Posterior vena cava (tissue), 2 donors: ENCODE measurements at regions not wholly inside any gene's neighbourhood (a gene's known extent, or its start where the extent isn't known, plus 50 kb on each side); places are given as distances from the start of the nearest gene placed in this dataset.
A peak's percentile ranks its signal among the peaks of the same experiment; 100 is the strongest.
"Not testable (repeated sequence)": the region's sequence is repeated elsewhere in the genome, so short reads cannot be mapped to it uniquely, and the experiment has no call there.

Experiments used
- DNase-seq: peaks from one replicate; pipeline ENCODE4 v3.0.0-alpha.2; 2020; ENCODE audit warnings: low spot score
- intact Hi-C, 2 donors: fragments of 100-400 bp; cut with DNase I; formaldehyde crosslinking; loops; one replicate each; pipeline versions ENCODE4 v1.14.1 to v1.14.2; 2022 to 2023
- donor health status: DM: yes; HTN: yes; CAD: no.
- donor health status: DM: yes; HTN: yes; CAD: no.

GRCh38 chr2:147456779-147457178 is 388.1 kb upstream of the ACVR2A start:
- no peak for DNase-seq
- intact Hi-C loops: loop anchor here in 1 of 2 donors (5.0 kb wide), 1 partner anchor 859 kb away; no protein-coding TSS in a partner anchor

- intact Hi-C loops: no loop called here
- DNase-seq: no peak
Measured at GRCh38 chr2:147451902-147452515, 392.8 kb upstream of the ACVR2A start.

- no peak for DNase-seq
- intact Hi-C loops: no loop called here
Measured at GRCh38 chr2:147450661-147451510, 393.9 kb upstream of the ACVR2A start.

GRCh38 chr2:147449323-147449991 is 395.4 kb upstream of the ACVR2A start:
- no peak for DNase-seq
- intact Hi-C loops: no loop called here

- intact Hi-C loops: no loop called here
- DNase-seq: no peak
Measured at GRCh38 chr2:147442816-147443215, 402.0 kb upstream of the ACVR2A start.

GRCh38 chr2:147441182-147441581 is 403.6 kb upstream of the ACVR2A start:
- intact Hi-C loops: no loop called here
- DNase-seq: no peak

- DNase-seq: no peak
- intact Hi-C loops: no loop called here
Measured at GRCh38 chr2:147440734-147441133, 404.1 kb upstream of the ACVR2A start.

- intact Hi-C loops: no loop called here
Measured at GRCh38 chr2:147439986-147440385, 404.8 kb upstream of the ACVR2A start.

GRCh38 chr2:147438882-147439281 is 405.9 kb upstream of the ACVR2A start:
- DNase-seq: peak; percentile 64
- intact Hi-C loops: no loop called here

More at GRCh38 chr2:147439986-147440385, 404.8 kb upstream of the ACVR2A start:
- no peak for DNase-seq

GRCh38 chr2:147433822-147434221 is 411.0 kb upstream of the ACVR2A start:
- intact Hi-C loops: no loop called here
- DNase-seq: no peak

GRCh38 chr2:147430408-147430807 is 414.4 kb upstream of the ACVR2A start:
- DNase-seq: no peak
- intact Hi-C loops: no loop called here

- intact Hi-C loops: no loop called here
- DNase-seq: no peak
Measured at GRCh38 chr2:147428120-147428747, 416.6 kb upstream of the ACVR2A start.

- DNase-seq: no peak
- intact Hi-C loops: no loop called here
Measured at GRCh38 chr2:147425437-147426029, 419.3 kb upstream of the ACVR2A start.

GRCh38 chr2:147424766-147425165 is 420.1 kb upstream of the ACVR2A start:
- DNase-seq: no peak
- intact Hi-C loops: no loop called here

GRCh38 chr2:147420947-147421675 is 423.7 kb upstream of the ACVR2A start:
- intact Hi-C loops: no loop called here
- DNase-seq: no peak

- intact Hi-C loops: no loop called here
- no peak for DNase-seq
Measured at GRCh38 chr2:147420517-147420916, 424.3 kb upstream of the ACVR2A start.

- intact Hi-C loops: no loop called here
Measured at GRCh38 chr2:147416099-147416498, 428.7 kb upstream of the ACVR2A start.

GRCh38 chr2:147414656-147415055 is 430.2 kb upstream of the ACVR2A start:
- intact Hi-C loops, DNase-seq: not testable (repeated sequence)

More at GRCh38 chr2:147416099-147416498, 428.7 kb upstream of the ACVR2A start:
- no peak for DNase-seq

GRCh38 chr2:147408357-147408756 is 436.5 kb upstream of the ACVR2A start:
- DNase-seq: no peak

More at GRCh38 chr2:147408357-147408756, 436.5 kb upstream of the ACVR2A start:
- intact Hi-C loops: no loop called here
